Progenitor cell of endocrine pancreas (in vitro differentiated cells): ENCODE measurements at regions not wholly inside any gene's neighbourhood (a gene's known extent, or its start where the extent isn't known, plus 50 kb on each side); places are given as distances from the start of the nearest gene placed in this dataset.
A peak's percentile ranks its signal among the peaks of the same experiment; 100 is the strongest.

ENCODE experiments used
- DNase-seq: peaks from one replicate; pipeline ENCODE4 v3.0.0; 2021; ENCODE audit warnings: low spot score; ENCODE audit not compliant: unreplicated experiment
- H3K27ac Mint-ChIP-seq: 2 replicates; pipeline ENCODE4 v1.8.0; 2021; ENCODE audit warnings: mild to moderate bottlenecking, moderate library complexity, mixed read lengths
- H3K27me3 Mint-ChIP-seq: 2 replicates; pipeline ENCODE4 v1.8.0; 2021; ENCODE audit warnings: mixed read lengths
- H3K36me3 Mint-ChIP-seq: 2 replicates; pipeline ENCODE4 v1.8.0; 2022; ENCODE audit warnings: mixed read lengths; ENCODE audit not compliant: insufficient read depth
- H3K4me1 Mint-ChIP-seq: 2 replicates; pipeline ENCODE4 v1.8.0; 2021; ENCODE audit warnings: low read depth, mixed read lengths
- H3K4me3 Mint-ChIP-seq: 2 replicates; pipeline ENCODE4 v1.8.0; 2021; ENCODE audit warnings: low read depth, mild to moderate bottlenecking, moderate library complexity, mixed read lengths
- H3K9me3 Mint-ChIP-seq: 2 replicates; pipeline ENCODE4 v1.8.0; 2021; ENCODE audit warnings: low read depth, mixed read lengths
- CTCF ChIP-seq: fragments of 200-600 bp; sonication (generic); IDR thresholded peaks from one replicate; pipeline ENCODE4 v1.5.0; 2021; ENCODE audit warnings: antibody characterized with exemption, mild to moderate bottlenecking; ENCODE audit not compliant: unreplicated experiment

GRCh38 chr11:113547739-113548138 is 72.5 kb upstream of the DRD2 start:
- H3K9me3 Mint-ChIP-seq, result no peaks in the 10 kb centered on the region
- TF ChIP-seq CTCF, result no peak
- no peak for DNase-seq
- H3K27me3 Mint-ChIP-seq, result peaks cover 10% of the 10 kb centered on the region
- no peaks in the 10 kb centered on the region for H3K4me1 Mint-ChIP-seq
- no peaks in the 10 kb centered on the region for H3K36me3 Mint-ChIP-seq
- H3K27ac Mint-ChIP-seq, result no peak overlapping the region
- H3K4me3 Mint-ChIP-seq, result no peak overlapping the region

GRCh38 chr11:113546757-113547507 is 71.7 kb upstream of the DRD2 start:
- no peak for DNase-seq
- H3K9me3 Mint-ChIP-seq, result no peaks in the 10 kb centered on the region
- peaks cover 10% of the 10 kb centered on the region for H3K27me3 Mint-ChIP-seq
- no peak overlapping the region for H3K27ac Mint-ChIP-seq
- H3K4me3 Mint-ChIP-seq, result no peak overlapping the region
- H3K36me3 Mint-ChIP-seq, result no peaks in the 10 kb centered on the region
- H3K4me1 Mint-ChIP-seq, result no peaks in the 10 kb centered on the region
- no peak for TF ChIP-seq CTCF

- Mint-ChIP-seq H3K27ac (no peak overlapping the region), H3K36me3 (no peaks in the 10 kb centered on the region), H3K27me3 (peaks cover 7% of the 10 kb centered on the region), H3K4me1 (no peaks in the 10 kb centered on the region), H3K9me3 (no peaks in the 10 kb centered on the region), H3K4me3 (no peak overlapping the region)
- no peak for TF ChIP-seq CTCF
- no peak for DNase-seq
These were observed 67.2 kb upstream of the DRD2 start for GRCh38 chr11:113542420-113542819.

- peaks cover 7% of the 10 kb centered on the region for H3K27me3 Mint-ChIP-seq
- no peak for DNase-seq
- H3K4me3 Mint-ChIP-seq, result no peak overlapping the region
- H3K4me1 Mint-ChIP-seq, result no peaks in the 10 kb centered on the region
- no peaks in the 10 kb centered on the region for H3K36me3 Mint-ChIP-seq
- no peaks in the 10 kb centered on the region for H3K9me3 Mint-ChIP-seq
- no peak overlapping the region for H3K27ac Mint-ChIP-seq
- TF ChIP-seq CTCF, result peak; percentile 11
These were observed 65.5 kb upstream of the DRD2 start for GRCh38 chr11:113540416-113541330.
